Activated B cell treated with CpG ODN at 0.5 μM for 24 hours (primary cell): ENCODE measurements at regions not wholly inside any gene's neighbourhood (a gene's known extent, or its start where the extent isn't known, plus 50 kb on each side); places are given as distances from the start of the nearest gene placed in this dataset.

Experiments
- ATAC-seq: fragments of 200-7000 bp; cut with Tn5 transposase; one replicate; pipeline ENCODE4 v1.10.0; 2021; ENCODE audit warnings: low read depth, mild to moderate bottlenecking, moderate library complexity
- CTCF ChIA-PET: fragments of 350-600 bp; sonication (Branson Sonifier 250); formaldehyde crosslinking; loops from one replicate; lab custom pipeline; 2021; ENCODE audit warnings: antibody characterized with exemption; lab: Charles Lee
- POLR2A ChIA-PET: fragments of 350-600 bp; sonication (Branson Sonifier 250); formaldehyde crosslinking; loops from one replicate; lab custom pipeline; 2021; ENCODE audit warnings: antibody characterized with exemption; lab: Charles Lee
- DNase-seq: peaks from one replicate; pipeline ENCODE4 v3.0.0; 2022
- H3K27ac Mint-ChIP-seq: one replicate; pipeline ENCODE4 v1.8.0; 2020; ENCODE audit warnings: mixed read lengths
- H3K27me3 Mint-ChIP-seq: one replicate; pipeline ENCODE4 v1.8.0; 2021; ENCODE audit warnings: mixed read lengths
- H3K36me3 Mint-ChIP-seq: one replicate; pipeline ENCODE4 v1.8.0; 2021; ENCODE audit warnings: low read depth, mixed read lengths
- H3K4me1 Mint-ChIP-seq: one replicate; pipeline ENCODE4 v1.8.0; 2021; ENCODE audit warnings: mixed read lengths
- H3K4me3 Mint-ChIP-seq: one replicate; pipeline ENCODE4 v1.8.0; 2020; ENCODE audit warnings: mild to moderate bottlenecking, mixed read lengths
- H3K9me3 Mint-ChIP-seq: one replicate; pipeline ENCODE4 v1.8.0; 2020; ENCODE audit warnings: mixed read lengths
- CTCF ChIP-seq: fragments of 200-600 bp; IDR thresholded peaks from one replicate; pipeline ENCODE4 v1.8.0; 2022; ENCODE audit warnings: antibody characterized with exemption, mild to moderate bottlenecking
- intact Hi-C: fragments of 100-400 bp; cut with micrococcal nuclease; formaldehyde crosslinking; loops from one replicate; pipeline ENCODE4 v1.15.1; 2024

GRCh38 chr11:95565724-95566141 is 223.8 kb downstream of the FAM76B start:
- CTCF ChIA-PET: no interaction called here
- no peak for TF ChIP-seq CTCF
- Mint-ChIP-seq H3K9me3 (peaks cover 14% of the 10 kb centered on the region), H3K4me1 (no peaks in the 10 kb centered on the region), H3K4me3 (no peak overlapping the region), H3K36me3 (no peaks in the 10 kb centered on the region), H3K27me3 (peaks cover 1% of the 10 kb centered on the region), H3K27ac (no peak overlapping the region)
- ATAC-seq: no peak
- intact Hi-C loops: no loop called here
- DNase-seq: no peak
- POLR2A ChIA-PET: no interaction called here

GRCh38 chr11:95563859-95564258 is 225.7 kb downstream of the FAM76B start:
- H3K9me3 Mint-ChIP-seq: peaks cover 6% of the 10 kb centered on the region
- DNase-seq: no peak
- no peak for ATAC-seq
- no peak overlapping the region for H3K27ac Mint-ChIP-seq
- POLR2A ChIA-PET: no interaction called here
- H3K27me3 Mint-ChIP-seq: no peaks in the 10 kb centered on the region
- intact Hi-C loops: no loop called here
- H3K4me3 Mint-ChIP-seq: no peak overlapping the region
- no peak for TF ChIP-seq CTCF
- H3K36me3 Mint-ChIP-seq: no peaks in the 10 kb centered on the region
- CTCF ChIA-PET: no interaction called here
- H3K4me1 Mint-ChIP-seq: no peaks in the 10 kb centered on the region

- H3K4me3 Mint-ChIP-seq: no peak overlapping the region
- H3K4me1 Mint-ChIP-seq: no peaks in the 10 kb centered on the region
- H3K36me3 Mint-ChIP-seq: no peaks in the 10 kb centered on the region
- no peaks in the 10 kb centered on the region for H3K27me3 Mint-ChIP-seq
- ChIA-PET POLR2A (no interaction called here), CTCF (no interaction called here)
- DNase-seq: no peak
- H3K9me3 Mint-ChIP-seq: peaks cover 3% of the 10 kb centered on the region
- intact Hi-C loops: no loop called here
- H3K27ac Mint-ChIP-seq: no peak overlapping the region
- ATAC-seq: no peak
- TF ChIP-seq CTCF: no peak
Measured at GRCh38 chr11:95563173-95563572, 226.4 kb downstream of the FAM76B start.

- H3K4me1 Mint-ChIP-seq: no peaks in the 10 kb centered on the region
- intact Hi-C loops: no loop called here
- ChIA-PET CTCF (no interaction called here), POLR2A (no interaction called here)
- no peak for TF ChIP-seq CTCF
- H3K27ac Mint-ChIP-seq: no peak overlapping the region
- ATAC-seq (no peak), DNase-seq (no peak)
- H3K27me3 Mint-ChIP-seq: no peaks in the 10 kb centered on the region
- no peaks in the 10 kb centered on the region for H3K36me3 Mint-ChIP-seq
- H3K4me3 Mint-ChIP-seq: no peak overlapping the region
- no peaks in the 10 kb centered on the region for H3K9me3 Mint-ChIP-seq
Measured at GRCh38 chr11:95562196-95562921, 227.2 kb downstream of the FAM76B start.

- H3K36me3 Mint-ChIP-seq: no peaks in the 10 kb centered on the region
- DNase-seq (no peak), ATAC-seq (no peak)
- no peak for TF ChIP-seq CTCF
- H3K9me3 Mint-ChIP-seq: no peaks in the 10 kb centered on the region
- H3K4me1 Mint-ChIP-seq: peaks cover 18% of the 10 kb centered on the region
- no peak overlapping the region for H3K4me3 Mint-ChIP-seq
- intact Hi-C loops: no loop called here
- no peak overlapping the region for H3K27ac Mint-ChIP-seq
- ChIA-PET POLR2A (no interaction called here), CTCF (no interaction called here)
- H3K27me3 Mint-ChIP-seq: no peaks in the 10 kb centered on the region
Measured at GRCh38 chr11:95559899-95560298, 229.7 kb downstream of the FAM76B start.
